ENCODE measurements at regions not wholly inside any gene's neighbourhood (a gene's known extent, or its start where the extent isn't known, plus 50 kb on each side); places are given as distances from the start of the nearest gene placed in this dataset.

- peak; percentile 72 for DNase-seq (ENCODE audit: low read depth)
- H3K4me3 ChIP-seq (ENCODE audit: low read length), result no peak overlapping the region
Observed at GRCh38 chr12:95412482-95413311, 61.3 kb upstream of the METAP2 start.

GRCh38 chr12:95413576-95413975, 60.4 kb upstream of the METAP2 start:
- no peak overlapping the region for H3K4me3 ChIP-seq (ENCODE audit: low read length)
- TF ChIP-seq CTCF (IDR thresholded peaks at IDR 0.05; ENCODE audit: insufficient read depth, low read depth, low read length, missing control alignments), result no peak
- no peak for DNase-seq (ENCODE audit: low read depth)

More at GRCh38 chr12:95412482-95413311, 61.3 kb upstream of the METAP2 start:
- TF ChIP-seq CTCF (IDR thresholded peaks at IDR 0.05; ENCODE audit: insufficient read depth, low read depth, low read length, missing control alignments), result no peak

- no peak for DNase-seq (ENCODE audit: low read depth)
- no peak overlapping the region for H3K4me3 ChIP-seq (ENCODE audit: low read length)
- TF ChIP-seq CTCF (IDR thresholded peaks at IDR 0.05; ENCODE audit: insufficient read depth, low read depth, low read length, missing control alignments), result no peak
Observed at GRCh38 chr12:95415451-95415850, 58.5 kb upstream of the METAP2 start.

- no peak for DNase-seq (ENCODE audit: low read depth)
- no peak for TF ChIP-seq CTCF (IDR thresholded peaks at IDR 0.05; ENCODE audit: insufficient read depth, low read depth, low read length, missing control alignments)
- no peak overlapping the region for H3K4me3 ChIP-seq (ENCODE audit: low read length)
Observed at GRCh38 chr12:95416111-95416636, 57.8 kb upstream of the METAP2 start.

GRCh38 chr12:95417372-95417771, 56.6 kb upstream of the METAP2 start:
- H3K4me3 ChIP-seq (ENCODE audit: low read length), result no peak overlapping the region
- DNase-seq (ENCODE audit: low read depth), result no peak
- TF ChIP-seq CTCF (IDR thresholded peaks at IDR 0.05; ENCODE audit: insufficient read depth, low read depth, low read length, missing control alignments), result no peak

- TF ChIP-seq CTCF (IDR thresholded peaks at IDR 0.05; ENCODE audit: insufficient read depth, low read depth, low read length, missing control alignments), result no peak
- DNase-seq (ENCODE audit: low read depth), result no peak
Observed at GRCh38 chr12:95418142-95418541, 55.8 kb upstream of the METAP2 start.

More at GRCh38 chr12:95418142-95418541, 55.8 kb upstream of the METAP2 start:
- H3K4me3 ChIP-seq (ENCODE audit: low read length), result no peak overlapping the region
